ENCODE measurements at regions not wholly inside any gene's neighbourhood (a gene's known extent, or its start where the extent isn't known, plus 50 kb on each side); places are given as distances from the start of the nearest gene placed in this dataset.
"Not testable (repeated sequence)": the region's sequence is repeated elsewhere in the genome, so short reads cannot be mapped to it uniquely, and the experiment has no call there.

DNA sequence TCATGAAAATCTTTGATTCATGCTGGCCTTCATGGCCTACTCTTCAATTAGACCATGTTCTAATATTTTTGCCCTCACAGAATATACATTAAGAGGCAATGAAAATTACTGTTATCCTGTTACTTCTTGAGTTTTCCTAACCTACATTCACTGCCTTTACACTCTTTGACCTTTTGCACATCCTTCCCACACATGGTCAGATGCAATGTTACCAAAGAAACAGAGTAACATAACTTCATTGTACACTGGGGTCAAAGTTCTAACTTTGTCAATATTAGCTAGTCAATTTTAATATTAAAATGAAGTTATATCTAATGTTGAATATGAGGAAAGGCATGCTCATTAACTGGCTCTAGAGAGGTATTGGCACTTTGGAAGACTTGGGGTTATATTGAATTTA lies 284.8 kb downstream of the TEX13C start:
- Histone ChIP-seq H3K4me3 (ENCODE audit: low read length) (no peak overlapping the region), H3K79me2 (ENCODE audit: low read length) (no peaks in the 10 kb centered on the region), H3K27ac (ENCODE audit: low read length) (no peak overlapping the region), H3K4me1 (ENCODE audit: low read length) (no peaks in the 10 kb centered on the region), H2AFZ (ENCODE audit: low read length) (no peak overlapping the region), H3F3A (ENCODE audit: insufficient read depth, low read length) (no peaks in the 10 kb centered on the region), H3K9ac (ENCODE audit: low read length) (no peak overlapping the region), H3K27me3 (replicated peaks; ENCODE audit: insufficient read depth, low read length) (no peaks in the 10 kb centered on the region), H4K20me1 (ENCODE audit: insufficient read depth, low read length) (no peaks in the 10 kb centered on the region), H3K36me3 (replicated peaks; ENCODE audit: insufficient read depth, low read length) (no peaks in the 10 kb centered on the region), H3K9me2 (replicated peaks; ENCODE audit: insufficient read depth, low read length) (no peaks in the 10 kb centered on the region), H3K9me3 (replicated peaks; ENCODE audit: insufficient read depth, low read length) (no peaks in the 10 kb centered on the region), H3K4me2 (ENCODE audit: low read depth, low read length) (no peak overlapping the region)
- DNase-seq = no peak
- TF ChIP-seq EZH2phosphoT487 (IDR thresholded peaks at IDR 0.05; ENCODE audit: low read length) (no peak), EZH2 (optimal IDR thresholded peaks at IDR 0.05; ENCODE audit: low read depth, low read length) (no peak)
- TF ChIP-seq, protein P1, sequence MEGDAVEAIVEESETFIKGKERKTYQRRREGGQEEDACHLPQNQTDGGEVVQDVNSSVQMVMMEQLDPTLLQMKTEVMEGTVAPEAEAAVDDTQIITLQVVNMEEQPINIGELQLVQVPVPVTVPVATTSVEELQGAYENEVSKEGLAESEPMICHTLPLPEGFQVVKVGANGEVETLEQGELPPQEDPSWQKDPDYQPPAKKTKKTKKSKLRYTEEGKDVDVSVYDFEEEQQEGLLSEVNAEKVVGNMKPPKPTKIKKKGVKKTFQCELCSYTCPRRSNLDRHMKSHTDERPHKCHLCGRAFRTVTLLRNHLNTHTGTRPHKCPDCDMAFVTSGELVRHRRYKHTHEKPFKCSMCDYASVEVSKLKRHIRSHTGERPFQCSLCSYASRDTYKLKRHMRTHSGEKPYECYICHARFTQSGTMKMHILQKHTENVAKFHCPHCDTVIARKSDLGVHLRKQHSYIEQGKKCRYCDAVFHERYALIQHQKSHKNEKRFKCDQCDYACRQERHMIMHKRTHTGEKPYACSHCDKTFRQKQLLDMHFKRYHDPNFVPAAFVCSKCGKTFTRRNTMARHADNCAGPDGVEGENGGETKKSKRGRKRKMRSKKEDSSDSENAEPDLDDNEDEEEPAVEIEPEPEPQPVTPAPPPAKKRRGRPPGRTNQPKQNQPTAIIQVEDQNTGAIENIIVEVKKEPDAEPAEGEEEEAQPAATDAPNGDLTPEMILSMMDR (IDR thresholded peaks at IDR 0.05; ENCODE audit: low read length) = no peak

GRCh38 chrX:125605145-125605544 lies 285.5 kb downstream of the TEX13C start:
- TF ChIP-seq EZH2phosphoT487 (IDR thresholded peaks at IDR 0.05; ENCODE audit: low read length) = no peak
- TF ChIP-seq, protein P1 (IDR thresholded peaks at IDR 0.05; ENCODE audit: low read length) = no peak
- TF ChIP-seq EZH2 (optimal IDR thresholded peaks at IDR 0.05; ENCODE audit: low read depth, low read length) = no peak
- Histone ChIP-seq H3K36me3 (replicated peaks; ENCODE audit: insufficient read depth, low read length) (no peaks in the 10 kb centered on the region), H3K9ac (ENCODE audit: low read length) (no peak overlapping the region), H3K79me2 (ENCODE audit: low read length) (no peaks in the 10 kb centered on the region), H3K4me2 (ENCODE audit: low read depth, low read length) (no peak overlapping the region), H3K4me3 (ENCODE audit: low read length) (no peak overlapping the region), H4K20me1 (ENCODE audit: insufficient read depth, low read length) (no peaks in the 10 kb centered on the region), H3K4me1 (ENCODE audit: low read length) (no peaks in the 10 kb centered on the region), H3F3A (ENCODE audit: insufficient read depth, low read length) (no peaks in the 10 kb centered on the region), H2AFZ (ENCODE audit: low read length) (no peak overlapping the region), H3K9me3 (replicated peaks; ENCODE audit: insufficient read depth, low read length) (no peaks in the 10 kb centered on the region), H3K27ac (ENCODE audit: low read length) (no peak overlapping the region), H3K9me2 (replicated peaks; ENCODE audit: insufficient read depth, low read length) (no peaks in the 10 kb centered on the region), H3K27me3 (replicated peaks; ENCODE audit: insufficient read depth, low read length) (no peaks in the 10 kb centered on the region)
- DNase-seq = no peak

DNA sequence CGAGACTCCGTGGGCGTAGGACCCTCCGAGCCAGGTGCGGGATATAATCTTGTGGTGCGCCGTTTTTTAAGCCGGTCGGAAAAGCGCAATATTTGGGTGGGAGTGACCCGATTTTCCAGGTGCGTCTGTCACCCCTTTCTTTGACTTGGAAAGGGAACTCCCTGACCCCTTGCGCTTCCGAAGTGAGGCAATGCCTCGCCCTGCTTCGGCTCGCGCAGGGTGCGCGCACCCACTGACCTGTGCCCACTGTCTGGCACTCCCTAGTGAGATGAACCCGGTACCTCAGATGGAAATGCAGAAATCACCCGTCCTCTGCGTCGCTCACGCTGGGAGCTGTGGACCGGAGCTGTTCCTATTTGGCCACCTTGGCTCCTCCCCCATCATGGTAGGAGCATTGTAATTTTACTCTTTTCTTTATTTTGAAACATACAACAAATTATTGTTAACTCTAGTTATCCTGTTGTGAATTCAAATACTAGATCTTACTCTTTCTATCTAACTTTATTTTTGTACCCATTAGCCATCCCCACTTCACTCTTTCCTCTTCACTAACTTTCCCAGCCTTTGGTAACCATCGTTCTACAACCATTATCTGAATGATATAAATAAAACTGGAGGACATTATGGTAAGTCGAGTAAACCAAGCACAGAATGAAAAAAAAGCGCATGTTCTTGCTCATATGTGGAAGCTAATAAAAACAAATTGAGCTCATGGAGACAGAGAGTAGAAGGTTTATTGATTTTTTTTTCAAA lies 295.1 kb downstream of the TEX13C start:
- H3K9ac ChIP-seq (ENCODE audit: low read length); H3K4me2 ChIP-seq (ENCODE audit: low read depth, low read length); H3K79me2 ChIP-seq (ENCODE audit: low read length); H3K9me3 ChIP-seq (replicated peaks; ENCODE audit: insufficient read depth, low read length); H2AFZ ChIP-seq (ENCODE audit: low read length); H3K9me2 ChIP-seq (replicated peaks; ENCODE audit: insufficient read depth, low read length); H3K27me3 ChIP-seq (replicated peaks; ENCODE audit: insufficient read depth, low read length); H4K20me1 ChIP-seq (ENCODE audit: insufficient read depth, low read length); H3K4me1 ChIP-seq (ENCODE audit: low read length); H3K27ac ChIP-seq (ENCODE audit: low read length); DNase-seq; H3K4me3 ChIP-seq (ENCODE audit: low read length); H3K36me3 ChIP-seq (replicated peaks; ENCODE audit: insufficient read depth, low read length); H3F3A ChIP-seq (ENCODE audit: insufficient read depth, low read length): not testable (repeated sequence)

All from MM.1S (cell line).